H1 (cell line): ENCODE measurements at regions not wholly inside any gene's neighbourhood (a gene's known extent, or its start where the extent isn't known, plus 50 kb on each side); places are given as distances from the start of the nearest gene placed in this dataset.

Experiments used
- ATF2 ChIP-seq: IDR thresholded peaks from 2 replicates; pipeline ENCODE4 v1.6.1; 2012; ENCODE audit warnings: low read length, inconsistent platforms
- CEBPB ChIP-seq: IDR thresholded peaks from 2 replicates; pipeline ENCODE4 v1.6.1; 2012; ENCODE audit warnings: low read depth, low read length
- CHD2 ChIP-seq: IDR thresholded peaks from 2 replicates; pipeline ENCODE4 v1.6.1; 2012; ENCODE audit warnings: low read length, improper control_type of control experiment
- HDAC6 ChIP-seq: IDR thresholded peaks from one replicate; pipeline ENCODE4 v1.7.1; 2012; ENCODE audit warnings: low read depth, mild to moderate bottlenecking, inconsistent platforms, low read length, moderate library complexity
- JUND ChIP-seq: IDR thresholded peaks from 2 replicates; pipeline ENCODE4 v1.6.1; 2011; ENCODE audit warnings: mild to moderate bottlenecking, improper control_type of control experiment, low read length
- KDM4A ChIP-seq: IDR thresholded peaks from one replicate; pipeline ENCODE4 v1.7.1; 2012; ENCODE audit warnings: low read depth, mild to moderate bottlenecking, moderate library complexity, low read length, inconsistent platforms; ENCODE audit not compliant: severe bottlenecking
- SIRT6 ChIP-seq: IDR thresholded peaks from one replicate; pipeline ENCODE4 v1.7.1; 2012; ENCODE audit warnings: low read length, inconsistent platforms
- SIX5 ChIP-seq: IDR thresholded peaks from 2 replicates; pipeline ENCODE4 v1.6.1; 2011; ENCODE audit warnings: mild to moderate bottlenecking, low read depth, low read length
- TAF1 ChIP-seq: IDR thresholded peaks from 2 replicates; pipeline ENCODE4 v1.6.1; 2011; ENCODE audit warnings: mild to moderate bottlenecking, low read depth, low read length
- TF ChIP-seq, protein P1 (sequence below): fragments of 300-600 bp; sonication (generic); IDR thresholded peaks from 2 replicates; pipeline ENCODE4 v1.7.1; 2012; ENCODE audit warnings: low read length, moderate library complexity, mild to moderate bottlenecking, inconsistent platforms; ENCODE audit not compliant: insufficient replicate concordance

DNA sequence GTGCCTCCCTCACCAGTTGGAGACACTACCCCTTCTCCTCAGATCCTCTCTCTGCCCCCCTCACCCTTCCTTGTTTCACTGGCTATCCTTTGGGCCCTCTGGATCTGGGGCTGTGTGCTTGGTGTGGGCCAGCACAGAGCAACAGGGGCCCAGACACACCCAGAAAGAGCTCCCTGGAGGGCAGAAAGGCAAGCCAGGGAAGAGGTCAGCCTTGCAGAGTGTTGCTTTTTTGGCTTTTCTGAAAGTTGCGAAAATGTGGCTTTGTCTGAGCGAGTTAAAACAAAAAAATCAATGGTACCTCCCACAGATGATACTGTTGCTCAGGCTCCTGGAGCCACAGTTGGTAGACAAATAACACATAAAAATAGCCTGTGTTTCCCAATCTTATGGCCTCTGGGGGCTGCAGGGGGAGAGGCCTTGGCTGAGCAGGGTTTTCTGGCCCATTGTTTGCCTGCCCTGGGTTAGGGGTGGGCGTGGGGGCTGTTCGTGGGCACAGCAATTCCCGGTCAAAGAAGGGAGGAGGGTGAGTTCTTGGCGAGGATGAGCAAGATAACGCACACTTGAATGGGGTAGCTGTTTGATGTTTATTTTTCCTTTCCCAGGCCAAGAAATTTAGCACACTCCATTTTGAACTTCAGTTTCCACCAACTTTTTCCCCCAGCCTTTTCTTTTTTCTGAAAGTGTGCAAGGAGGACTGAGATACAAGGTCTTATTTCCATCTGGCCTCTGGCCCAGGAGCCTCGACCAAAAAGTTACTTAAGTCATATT is 167.0 kb upstream of the HAAO start (continued):
- TF ChIP-seq, protein P1, sequence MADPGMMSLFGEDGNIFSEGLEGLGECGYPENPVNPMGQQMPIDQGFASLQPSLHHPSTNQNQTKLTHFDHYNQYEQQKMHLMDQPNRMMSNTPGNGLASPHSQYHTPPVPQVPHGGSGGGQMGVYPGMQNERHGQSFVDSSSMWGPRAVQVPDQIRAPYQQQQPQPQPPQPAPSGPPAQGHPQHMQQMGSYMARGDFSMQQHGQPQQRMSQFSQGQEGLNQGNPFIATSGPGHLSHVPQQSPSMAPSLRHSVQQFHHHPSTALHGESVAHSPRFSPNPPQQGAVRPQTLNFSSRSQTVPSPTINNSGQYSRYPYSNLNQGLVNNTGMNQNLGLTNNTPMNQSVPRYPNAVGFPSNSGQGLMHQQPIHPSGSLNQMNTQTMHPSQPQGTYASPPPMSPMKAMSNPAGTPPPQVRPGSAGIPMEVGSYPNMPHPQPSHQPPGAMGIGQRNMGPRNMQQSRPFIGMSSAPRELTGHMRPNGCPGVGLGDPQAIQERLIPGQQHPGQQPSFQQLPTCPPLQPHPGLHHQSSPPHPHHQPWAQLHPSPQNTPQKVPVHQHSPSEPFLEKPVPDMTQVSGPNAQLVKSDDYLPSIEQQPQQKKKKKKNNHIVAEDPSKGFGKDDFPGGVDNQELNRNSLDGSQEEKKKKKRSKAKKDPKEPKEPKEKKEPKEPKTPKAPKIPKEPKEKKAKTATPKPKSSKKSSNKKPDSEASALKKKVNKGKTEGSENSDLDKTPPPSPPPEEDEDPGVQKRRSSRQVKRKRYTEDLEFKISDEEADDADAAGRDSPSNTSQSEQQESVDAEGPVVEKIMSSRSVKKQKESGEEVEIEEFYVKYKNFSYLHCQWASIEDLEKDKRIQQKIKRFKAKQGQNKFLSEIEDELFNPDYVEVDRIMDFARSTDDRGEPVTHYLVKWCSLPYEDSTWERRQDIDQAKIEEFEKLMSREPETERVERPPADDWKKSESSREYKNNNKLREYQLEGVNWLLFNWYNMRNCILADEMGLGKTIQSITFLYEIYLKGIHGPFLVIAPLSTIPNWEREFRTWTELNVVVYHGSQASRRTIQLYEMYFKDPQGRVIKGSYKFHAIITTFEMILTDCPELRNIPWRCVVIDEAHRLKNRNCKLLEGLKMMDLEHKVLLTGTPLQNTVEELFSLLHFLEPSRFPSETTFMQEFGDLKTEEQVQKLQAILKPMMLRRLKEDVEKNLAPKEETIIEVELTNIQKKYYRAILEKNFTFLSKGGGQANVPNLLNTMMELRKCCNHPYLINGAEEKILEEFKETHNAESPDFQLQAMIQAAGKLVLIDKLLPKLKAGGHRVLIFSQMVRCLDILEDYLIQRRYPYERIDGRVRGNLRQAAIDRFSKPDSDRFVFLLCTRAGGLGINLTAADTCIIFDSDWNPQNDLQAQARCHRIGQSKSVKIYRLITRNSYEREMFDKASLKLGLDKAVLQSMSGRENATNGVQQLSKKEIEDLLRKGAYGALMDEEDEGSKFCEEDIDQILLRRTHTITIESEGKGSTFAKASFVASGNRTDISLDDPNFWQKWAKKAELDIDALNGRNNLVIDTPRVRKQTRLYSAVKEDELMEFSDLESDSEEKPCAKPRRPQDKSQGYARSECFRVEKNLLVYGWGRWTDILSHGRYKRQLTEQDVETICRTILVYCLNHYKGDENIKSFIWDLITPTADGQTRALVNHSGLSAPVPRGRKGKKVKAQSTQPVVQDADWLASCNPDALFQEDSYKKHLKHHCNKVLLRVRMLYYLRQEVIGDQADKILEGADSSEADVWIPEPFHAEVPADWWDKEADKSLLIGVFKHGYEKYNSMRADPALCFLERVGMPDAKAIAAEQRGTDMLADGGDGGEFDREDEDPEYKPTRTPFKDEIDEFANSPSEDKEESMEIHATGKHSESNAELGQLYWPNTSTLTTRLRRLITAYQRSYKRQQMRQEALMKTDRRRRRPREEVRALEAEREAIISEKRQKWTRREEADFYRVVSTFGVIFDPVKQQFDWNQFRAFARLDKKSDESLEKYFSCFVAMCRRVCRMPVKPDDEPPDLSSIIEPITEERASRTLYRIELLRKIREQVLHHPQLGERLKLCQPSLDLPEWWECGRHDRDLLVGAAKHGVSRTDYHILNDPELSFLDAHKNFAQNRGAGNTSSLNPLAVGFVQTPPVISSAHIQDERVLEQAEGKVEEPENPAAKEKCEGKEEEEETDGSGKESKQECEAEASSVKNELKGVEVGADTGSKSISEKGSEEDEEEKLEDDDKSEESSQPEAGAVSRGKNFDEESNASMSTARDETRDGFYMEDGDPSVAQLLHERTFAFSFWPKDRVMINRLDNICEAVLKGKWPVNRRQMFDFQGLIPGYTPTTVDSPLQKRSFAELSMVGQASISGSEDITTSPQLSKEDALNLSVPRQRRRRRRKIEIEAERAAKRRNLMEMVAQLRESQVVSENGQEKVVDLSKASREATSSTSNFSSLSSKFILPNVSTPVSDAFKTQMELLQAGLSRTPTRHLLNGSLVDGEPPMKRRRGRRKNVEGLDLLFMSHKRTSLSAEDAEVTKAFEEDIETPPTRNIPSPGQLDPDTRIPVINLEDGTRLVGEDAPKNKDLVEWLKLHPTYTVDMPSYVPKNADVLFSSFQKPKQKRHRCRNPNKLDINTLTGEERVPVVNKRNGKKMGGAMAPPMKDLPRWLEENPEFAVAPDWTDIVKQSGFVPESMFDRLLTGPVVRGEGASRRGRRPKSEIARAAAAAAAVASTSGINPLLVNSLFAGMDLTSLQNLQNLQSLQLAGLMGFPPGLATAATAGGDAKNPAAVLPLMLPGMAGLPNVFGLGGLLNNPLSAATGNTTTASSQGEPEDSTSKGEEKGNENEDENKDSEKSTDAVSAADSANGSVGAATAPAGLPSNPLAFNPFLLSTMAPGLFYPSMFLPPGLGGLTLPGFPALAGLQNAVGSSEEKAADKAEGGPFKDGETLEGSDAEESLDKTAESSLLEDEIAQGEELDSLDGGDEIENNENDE = no peak
- TF ChIP-seq SIRT6 (no peak), SIX5 (no peak), HDAC6 (no peak), CEBPB (no peak), KDM4A (no peak), ATF2 (no peak), TAF1 (no peak), CHD2 (no peak), JUND (no peak)
